HT-29 (cell line): ENCODE measurements at regions not wholly inside any gene's neighbourhood (a gene's known extent, or its start where the extent isn't known, plus 50 kb on each side); places are given as distances from the start of the nearest gene placed in this dataset.
A peak's percentile ranks its signal among the peaks of the same experiment; 100 is the strongest.
"Not testable (repeated sequence)": the region's sequence is repeated elsewhere in the genome, so short reads cannot be mapped to it uniquely, and the experiment has no call there.

Experiments
- DNase-seq: peaks from one replicate; pipeline ENCODE4 v3.0.0-alpha.2; 2015; ENCODE audit warnings: low spot score

DNA sequence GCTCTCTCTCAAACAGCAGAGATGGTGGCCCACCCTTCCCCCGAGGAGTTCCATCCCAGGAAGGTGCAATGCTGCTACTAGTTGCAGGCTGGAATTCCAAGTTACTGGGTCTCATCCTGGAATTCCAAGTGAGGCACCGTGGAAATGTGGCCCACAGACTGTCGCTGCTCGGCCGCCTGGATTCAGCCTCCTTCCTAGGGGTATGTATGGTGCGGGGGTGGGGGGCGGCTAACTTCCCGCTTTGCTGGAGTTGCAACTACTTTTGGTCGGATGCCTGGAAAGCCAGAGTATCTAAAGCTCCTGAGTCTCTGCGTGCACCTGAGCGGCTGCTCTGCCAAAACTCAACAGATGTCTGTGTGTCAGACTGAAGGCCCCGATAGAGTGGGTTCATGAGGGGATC, 1146.2 kb downstream of the RPA4 start:
- DNase-seq, result no peak

DNA sequence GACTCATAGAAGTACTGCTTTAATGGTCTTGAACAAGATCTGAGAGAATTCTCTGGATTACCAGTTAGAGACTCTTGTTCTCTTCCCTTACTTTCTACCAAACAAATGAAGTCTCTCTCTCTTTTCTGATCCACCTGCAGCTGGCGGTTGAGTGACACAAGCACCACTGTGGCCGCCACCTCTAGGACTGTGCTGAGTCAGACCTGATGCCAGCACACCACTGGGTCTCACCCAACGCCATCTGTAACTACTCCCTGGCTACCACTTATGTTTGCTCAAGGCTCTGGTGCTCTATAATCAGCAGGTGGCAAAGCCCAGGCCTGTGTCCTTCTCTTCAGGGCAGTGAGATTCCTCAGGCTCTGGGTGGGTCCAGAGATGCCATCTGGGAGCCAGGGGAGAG, 1173.5 kb downstream of the RPA4 start:
- no peak for DNase-seq

DNA sequence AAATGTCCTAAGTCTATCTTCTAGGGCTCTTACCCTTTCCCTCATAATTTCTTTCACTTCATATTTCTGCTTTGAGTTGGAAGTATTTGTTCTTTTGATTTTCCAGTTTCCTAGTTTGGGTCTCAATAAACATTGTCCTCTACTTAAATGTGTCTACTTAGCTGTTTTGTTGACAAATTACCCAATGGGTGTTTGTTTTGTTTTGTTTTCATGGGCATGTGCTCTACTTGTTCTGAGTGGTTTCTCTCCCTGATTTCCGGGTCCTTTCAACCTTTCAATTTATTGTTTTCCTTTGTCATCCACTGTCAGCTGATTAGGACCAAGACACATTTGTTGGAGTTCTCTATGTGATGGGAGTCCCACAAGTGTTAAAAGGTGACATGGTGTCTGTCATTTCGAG, 1181.4 kb downstream of the RPA4 start:
- no peak for DNase-seq

DNA sequence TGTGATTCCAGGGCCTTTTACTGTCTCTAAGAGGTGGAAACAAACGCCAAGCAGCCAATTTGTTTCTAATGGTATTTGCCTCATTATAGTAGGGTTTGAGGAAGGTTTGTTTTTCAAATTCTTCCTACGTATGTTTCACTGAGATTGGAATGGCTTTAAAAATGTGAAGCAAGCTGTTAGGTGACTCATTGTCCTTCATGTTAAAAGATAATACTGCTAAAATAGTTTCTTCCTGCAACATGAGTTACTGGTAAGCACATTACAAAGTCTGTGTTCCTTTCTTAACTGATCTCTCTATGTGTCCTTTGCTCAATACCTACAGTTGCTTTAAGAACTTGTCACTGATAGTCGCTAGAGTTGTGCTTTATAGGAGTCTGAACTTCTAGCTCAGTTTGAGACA, 1183.9 kb downstream of the RPA4 start:
- DNase-seq, result no peak

DNA sequence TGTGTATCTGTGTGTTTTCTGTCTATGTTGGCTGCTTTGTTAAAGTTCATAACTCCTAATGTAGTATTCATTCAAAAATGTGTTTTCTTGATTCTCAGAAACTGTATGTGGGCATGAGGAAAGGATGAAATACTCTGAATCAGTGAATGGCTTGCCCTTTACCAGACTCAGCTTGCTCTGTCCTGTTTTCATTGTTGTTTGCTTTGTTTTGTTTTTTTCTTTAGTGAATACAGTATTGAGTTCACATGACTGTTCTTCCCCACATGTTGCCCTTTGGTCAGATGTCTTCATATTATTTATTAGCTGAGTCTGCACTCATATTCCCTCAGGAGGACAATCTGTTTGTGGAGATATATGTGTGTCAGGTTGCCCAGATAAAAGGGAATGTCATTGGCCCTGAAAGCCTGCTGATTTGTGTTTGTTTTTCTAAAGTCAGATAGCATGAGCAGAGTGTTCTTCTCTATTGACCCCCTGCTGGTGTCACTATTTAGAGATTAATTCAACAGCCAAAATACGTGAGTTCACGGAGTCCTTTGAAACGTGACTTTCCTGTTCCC, 1184.4 kb downstream of the RPA4 start:
- DNase-seq, result no peak

DNA sequence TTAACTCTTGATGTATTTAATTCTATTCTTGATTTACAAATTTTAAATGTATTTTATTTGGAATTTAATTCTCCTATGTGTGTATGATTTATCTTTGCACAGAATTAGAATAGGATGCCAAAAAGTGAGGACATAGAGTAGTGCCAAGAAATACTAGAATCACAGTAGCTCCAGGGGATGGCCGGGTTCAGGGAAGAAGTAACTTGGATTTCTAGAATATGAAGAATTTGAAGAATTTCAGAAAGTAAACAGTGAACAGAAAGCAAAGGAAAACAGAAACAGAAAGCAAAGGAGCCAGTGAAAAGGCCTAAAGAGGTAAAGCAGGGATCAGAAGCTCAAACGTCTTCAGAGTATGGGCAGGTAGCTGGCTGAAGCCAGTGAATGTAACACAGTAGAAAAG, 1187.6 kb downstream of the RPA4 start:
- no peak for DNase-seq

DNA sequence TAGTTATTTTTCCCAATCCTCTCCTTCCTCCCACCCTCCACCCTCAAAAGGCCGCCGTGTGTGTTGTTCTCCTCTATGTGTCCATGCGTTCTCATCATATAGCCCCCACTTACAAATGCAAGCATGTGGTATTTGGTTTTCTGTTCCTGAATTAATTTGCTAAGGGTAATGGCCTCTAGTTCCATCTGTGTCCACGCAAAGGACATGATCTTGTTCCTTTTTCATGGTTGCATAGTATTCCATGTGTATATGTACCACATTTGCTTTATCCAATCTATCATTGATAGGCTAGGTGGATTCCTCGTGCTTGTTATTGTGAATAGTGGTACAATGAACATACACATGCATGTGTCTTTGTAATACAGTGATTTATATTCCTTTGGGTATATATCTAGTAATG, 1193.7 kb downstream of the RPA4 start:
- no peak for DNase-seq

DNA sequence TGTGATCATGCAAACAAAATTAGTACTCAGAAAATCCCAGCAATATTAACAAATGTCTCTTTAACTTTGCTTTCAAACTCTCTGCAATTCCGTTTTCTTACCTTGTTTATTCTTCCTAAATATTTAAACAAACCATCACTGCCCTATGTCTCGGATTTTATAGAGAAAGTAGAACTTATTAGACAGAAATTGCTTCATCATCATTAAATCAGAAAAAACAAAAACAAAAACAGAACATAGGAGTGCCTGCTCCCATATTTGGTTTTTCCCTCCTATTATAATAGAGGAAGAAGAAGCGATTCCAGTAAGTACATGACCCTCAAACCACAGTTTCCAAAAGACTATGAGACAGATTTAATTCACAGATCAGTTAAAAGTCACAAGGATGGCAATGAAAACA, 1228.0 kb downstream of the RPA4 start:
- no peak for DNase-seq

DNA sequence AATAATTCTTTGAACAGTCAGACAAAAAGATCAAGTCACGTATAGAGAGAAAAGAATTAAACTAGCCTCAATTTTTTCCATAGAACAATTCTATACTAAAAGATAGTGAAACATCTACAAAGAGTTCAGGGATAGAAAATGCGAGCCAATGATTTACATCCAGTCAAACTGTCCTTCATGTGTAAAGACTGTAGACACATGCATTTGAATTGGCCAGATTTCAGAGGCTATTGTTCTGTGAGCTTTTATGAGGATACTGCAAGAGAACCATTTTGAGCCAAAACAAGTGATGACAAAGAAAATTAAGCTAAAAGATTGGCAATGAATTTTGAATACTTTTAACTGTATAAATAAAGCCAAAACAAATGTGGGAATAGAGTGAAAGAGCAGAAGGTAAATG, 1230.3 kb downstream of the RPA4 start:
- no peak for DNase-seq

DNA sequence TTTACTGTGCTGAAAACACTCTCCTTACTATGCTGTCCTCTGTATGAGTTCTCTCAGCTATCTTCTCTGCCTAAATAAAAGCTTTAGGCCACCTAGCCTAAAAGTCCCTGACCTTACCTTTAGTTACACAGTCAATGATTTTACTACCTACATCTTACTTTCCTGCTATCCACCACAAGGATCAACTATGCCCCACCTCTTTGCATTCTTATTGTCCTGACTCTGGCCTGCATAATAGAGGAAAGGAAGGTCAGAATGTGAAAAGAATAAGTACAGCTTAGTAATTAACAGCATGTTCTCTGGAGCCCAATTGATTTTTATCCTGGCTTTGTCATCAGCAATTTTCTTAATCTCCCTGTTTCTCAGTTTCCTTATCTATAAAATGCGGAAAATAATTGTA, 1257.8 kb downstream of the RPA4 start:
- DNase-seq, result no peak

DNA sequence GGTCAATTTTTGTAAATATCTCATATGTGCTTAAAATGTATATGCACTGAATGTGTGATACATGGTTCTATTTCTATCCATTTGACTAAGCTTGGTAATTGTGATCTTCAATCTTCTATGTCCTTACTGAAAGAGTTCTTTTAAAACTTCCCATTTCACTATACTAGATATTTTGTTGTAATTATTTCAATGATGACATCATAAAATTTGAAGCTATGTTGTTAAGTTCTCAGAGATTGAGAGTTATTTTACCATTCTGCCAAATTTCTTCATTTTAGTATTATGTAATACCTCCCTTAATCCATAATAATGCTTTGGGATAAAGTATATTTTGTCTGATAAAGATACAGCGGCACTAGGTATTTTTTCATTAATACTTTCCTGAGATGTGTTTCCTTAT, 1307.3 kb downstream of the RPA4 start:
- no peak for DNase-seq

DNA sequence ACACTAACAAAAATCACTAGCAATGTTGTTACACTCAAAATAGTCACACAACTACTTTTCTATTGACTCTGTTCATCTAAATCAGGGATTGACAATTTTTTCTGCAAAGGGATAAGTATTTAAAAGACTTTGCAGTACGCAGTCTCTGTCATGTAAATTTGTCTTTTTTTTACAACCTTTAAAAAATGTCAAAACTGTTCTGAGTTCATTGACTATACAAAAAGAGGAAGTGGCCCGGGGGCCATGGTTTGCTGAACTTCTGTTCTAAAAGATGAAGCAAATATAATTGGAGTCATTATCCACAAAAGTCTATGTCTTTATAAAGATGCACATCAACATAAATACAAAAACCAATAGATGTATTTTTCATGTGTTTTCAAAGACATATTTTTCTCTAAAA, 1310.3 kb downstream of the RPA4 start:
- DNase-seq, result no peak

DNA sequence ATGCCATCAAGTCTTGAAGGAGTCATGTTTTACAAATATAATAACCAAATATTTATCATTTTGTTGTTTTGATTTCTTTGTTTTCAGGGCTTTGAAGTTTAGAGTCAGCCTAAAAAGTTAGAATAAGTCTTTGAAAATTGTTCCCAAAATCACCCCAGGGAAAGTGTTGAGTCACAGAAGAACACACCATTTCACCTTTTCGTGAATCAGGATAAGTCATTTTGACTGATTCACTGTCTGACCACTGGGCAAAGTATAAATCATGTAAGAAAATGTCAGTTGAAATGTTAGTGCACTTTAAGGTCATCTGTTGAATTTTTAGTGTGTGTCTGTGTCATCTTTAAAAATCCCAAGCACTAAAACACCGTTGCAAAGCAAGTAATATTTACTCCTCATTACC, 1320.1 kb downstream of the RPA4 start:
- DNase-seq, result no peak

DNA sequence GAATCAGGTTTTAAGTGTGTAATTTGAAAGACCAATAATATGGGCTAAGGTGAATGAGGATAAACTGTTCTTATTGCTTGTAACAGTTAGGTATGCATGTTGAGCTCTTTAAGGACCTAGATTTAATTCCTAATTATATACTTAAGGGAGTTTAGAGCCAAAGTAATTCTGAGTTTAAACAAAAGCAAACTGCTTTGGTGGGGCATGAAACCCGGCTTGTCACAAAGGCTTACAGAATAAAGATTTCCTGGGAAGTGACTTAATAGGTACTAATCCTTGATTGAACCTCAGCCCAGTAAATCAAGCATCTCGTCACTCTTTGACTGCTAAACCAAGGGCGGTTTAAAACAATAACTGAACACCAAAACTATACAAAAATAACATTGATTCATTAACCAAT, 1324.2 kb downstream of the RPA4 start:
- no peak for DNase-seq

DNA sequence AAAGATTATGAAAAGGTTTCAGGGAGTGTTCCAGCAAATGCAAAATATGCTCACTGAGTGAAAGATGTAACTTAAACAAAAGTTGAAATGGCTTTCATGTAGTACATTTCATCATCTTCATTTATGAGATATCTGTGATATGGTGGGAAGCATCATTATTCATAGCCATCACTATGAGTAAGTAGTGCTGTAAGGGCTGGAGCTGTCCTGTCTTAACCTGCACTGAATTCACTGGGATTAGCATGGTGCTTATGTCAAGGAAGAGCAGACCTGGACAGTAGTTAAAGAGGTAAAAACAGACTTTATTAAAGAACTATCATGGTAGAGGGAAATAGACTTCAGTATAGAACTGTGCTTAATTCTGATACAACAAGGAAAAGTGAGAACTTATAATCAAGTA, 1347.3 kb downstream of the RPA4 start:
- no peak for DNase-seq

DNA sequence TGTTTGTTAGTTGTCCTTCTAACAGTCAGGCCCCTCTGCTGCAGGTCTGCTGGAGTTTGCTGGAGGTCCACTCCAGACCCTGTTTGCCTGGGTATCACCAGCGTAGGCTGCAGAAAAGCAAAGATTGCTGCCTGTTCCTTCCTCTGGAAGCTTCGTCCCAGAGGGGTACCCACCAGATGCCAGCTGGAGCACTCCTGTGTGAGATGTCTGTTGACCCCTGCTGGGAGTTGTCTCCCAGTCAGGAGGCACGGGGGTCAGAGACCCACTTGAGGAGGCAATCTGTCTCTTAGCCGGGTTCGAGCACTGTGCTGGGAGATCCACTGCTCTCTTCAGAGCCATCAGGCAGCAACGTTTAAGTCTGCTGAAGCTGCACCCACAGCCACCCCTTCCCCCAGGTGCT, 1356.4 kb downstream of the RPA4 start:
- DNase-seq, result not testable (repeated sequence)

DNA sequence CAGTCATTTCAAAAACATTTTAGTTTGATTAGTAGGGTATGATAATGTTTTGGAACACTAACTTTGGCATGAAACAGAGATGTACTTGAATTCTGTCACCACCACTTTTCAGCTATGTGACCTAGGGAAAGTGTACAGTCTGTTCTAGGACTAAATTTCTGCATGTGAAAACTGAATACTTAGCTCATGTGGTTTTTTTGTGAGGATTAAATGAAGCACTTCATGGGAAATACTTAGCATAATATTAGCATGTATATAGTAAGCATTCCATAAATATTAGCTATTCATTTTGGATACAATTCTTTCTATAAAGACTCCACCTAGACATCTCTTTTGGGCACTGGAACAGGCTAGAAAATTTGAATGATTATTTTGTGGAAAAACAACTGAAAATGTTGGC, 1379.4 kb downstream of the RPA4 start:
- no peak for DNase-seq

DNA sequence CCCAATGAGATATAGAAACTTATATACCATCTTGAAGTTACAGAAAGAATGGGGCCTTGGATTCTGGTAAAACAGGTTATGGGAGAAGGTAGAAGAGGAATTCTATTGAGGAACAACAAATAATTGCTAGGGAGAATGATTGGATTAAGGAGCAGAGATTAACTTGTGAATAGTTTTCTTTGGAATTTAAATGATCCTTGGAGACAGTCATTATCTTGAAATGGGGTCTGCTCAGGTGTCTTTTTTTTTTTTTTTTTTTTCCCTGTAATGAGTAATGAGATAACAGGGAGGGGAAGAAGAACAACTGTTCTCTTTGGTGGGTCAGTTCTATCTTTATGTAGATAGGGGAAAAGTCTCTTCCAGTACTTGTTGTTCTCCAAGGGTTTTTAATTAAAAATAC, 1406.0 kb downstream of the RPA4 start:
- no peak for DNase-seq

DNA sequence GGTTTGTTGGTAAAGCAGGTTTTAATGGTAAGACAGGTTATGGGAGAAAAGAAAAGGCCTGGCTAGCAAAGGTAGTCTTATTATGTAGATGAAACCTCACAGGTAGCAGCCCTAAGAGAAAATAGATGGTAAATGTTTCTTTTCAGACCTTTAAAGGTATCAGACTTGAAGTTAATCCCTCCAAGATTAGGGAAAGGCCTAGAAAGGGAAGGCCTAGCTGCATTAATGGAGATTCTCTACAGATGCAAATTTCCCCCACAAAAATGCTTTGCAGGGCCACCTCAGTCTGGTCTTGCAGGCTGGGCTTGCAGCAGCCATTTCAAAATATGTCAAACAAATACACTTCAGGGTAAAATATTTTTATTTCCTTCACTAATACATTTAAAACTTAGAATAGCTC, 1410.6 kb downstream of the RPA4 start:
- no peak for DNase-seq

DNA sequence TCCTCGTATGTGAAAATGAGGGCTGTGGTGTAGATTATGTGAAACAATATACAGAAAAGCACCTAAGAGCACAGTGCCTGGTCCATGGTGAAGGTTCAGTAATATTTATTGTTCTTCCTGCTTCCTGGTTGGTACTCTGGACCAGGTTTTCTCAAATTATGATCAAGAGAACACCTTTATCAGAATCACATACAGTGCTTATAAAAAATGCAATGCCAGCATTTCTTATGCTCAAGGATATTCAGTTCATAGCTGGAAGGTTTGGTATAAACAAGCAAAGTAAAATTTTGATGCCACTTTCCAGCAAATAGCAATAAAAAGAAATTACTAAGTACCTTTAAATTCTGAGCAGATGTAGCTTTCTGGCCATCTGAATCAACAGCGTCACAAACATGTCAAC, 1412.4 kb downstream of the RPA4 start:
- DNase-seq, result no peak

DNA sequence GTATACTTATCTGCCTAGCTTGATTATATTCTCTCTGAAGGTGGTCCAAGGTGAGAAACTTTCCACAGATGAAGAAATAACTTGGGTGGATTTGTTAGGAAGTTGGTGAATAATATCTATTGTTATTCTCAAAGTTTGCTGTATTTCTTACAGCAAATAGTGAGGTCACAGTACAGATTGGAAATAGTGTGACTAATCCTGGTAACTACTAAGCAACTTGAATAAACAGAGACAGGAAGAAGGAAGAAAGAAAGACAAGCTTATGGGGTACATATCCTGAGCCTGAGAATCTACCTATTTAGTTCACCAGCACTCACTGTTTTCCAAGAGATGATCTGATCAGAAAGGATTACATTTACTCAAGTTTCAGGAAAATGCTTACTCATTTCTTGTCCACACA, 1416.1 kb downstream of the RPA4 start:
- peak; percentile 1 for DNase-seq

DNA sequence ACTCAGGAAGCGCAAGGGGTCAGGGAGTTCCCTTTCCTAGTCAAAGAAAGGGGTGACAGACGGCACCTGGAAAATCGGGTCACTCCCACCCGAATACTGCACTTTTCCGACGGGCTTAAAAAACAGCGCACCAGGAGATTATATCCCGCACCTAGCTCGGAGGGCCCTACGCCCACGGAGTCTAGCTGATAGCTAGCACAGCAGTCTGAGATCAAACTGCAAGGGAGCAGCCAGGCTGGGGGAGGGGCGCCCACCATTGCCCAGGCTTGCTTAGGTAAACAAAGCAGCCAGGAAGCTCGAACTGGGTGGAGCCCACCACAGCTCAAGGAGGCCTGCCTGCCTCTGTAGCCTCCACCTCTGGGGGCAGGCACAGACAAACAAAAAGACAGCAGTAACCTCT, 1416.8 kb downstream of the RPA4 start:
- not testable (repeated sequence) for DNase-seq

DNA sequence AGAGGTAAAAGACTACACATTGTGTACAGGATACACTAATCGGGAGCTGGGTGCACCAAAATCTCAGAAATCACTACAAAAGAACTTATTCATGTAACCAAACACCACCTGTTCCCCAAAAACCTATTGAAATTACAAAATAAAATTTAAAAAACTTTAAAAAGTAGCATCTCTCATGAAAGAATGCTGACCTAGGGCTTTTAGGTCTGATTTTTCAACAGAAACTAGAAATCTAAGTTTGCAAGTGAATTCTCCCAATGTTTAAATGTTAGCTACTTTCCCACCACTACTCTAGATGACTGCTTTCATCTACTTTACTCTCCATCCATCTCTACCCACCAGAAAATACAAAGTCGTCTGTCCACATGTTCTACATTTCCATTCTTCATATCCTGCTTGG, 1447.7 kb downstream of the RPA4 start:
- no peak for DNase-seq

DNA sequence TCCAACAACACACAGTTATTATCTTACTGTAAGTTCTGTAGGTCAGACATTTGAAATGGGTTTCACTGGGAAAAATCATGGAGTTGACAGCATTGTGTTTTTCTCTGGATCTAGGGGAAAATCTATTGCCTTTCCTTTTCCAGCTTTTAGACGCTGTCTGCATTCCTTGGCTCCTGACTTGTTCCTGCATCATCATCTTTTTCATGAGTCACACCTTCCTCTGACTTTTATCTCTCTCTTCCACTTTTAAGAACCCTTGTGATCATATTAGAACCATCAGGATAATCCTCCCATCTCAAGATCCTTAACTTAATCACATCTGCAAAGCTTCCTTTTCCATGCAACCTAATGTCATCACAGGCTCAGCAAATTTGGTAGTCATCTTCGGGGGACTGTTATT, 1454.8 kb downstream of the RPA4 start:
- DNase-seq, result no peak

DNA sequence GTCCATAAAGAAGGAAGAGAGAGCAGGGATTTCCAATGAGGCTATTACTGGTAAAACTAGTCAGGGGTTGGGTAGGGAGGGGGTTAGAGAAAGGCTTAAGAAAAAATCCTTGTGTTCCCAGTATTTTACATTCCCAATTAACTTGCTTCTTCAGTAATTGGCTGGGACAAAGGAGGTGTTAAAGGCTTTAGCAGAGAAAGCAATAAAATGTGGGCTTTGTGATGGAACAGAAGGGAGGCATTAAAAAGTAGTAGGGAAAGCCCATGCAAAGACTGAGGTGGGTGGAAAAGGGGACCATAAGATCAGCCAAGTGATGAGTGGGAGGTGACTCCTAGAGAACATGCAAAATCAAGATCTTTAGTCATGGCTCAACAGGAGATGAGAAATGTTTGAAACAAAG, 1467.2 kb downstream of the RPA4 start:
- no peak for DNase-seq
